ENCODE measurements at regions not wholly inside any gene's neighbourhood (a gene's known extent, or its start where the extent isn't known, plus 50 kb on each side); places are given as distances from the start of the nearest gene placed in this dataset.

- TF ChIP-seq CTCF (IDR thresholded peaks at IDR 0.05; ENCODE audit: low read length) (no peak), EZH2 (IDR thresholded peaks at IDR 0.05; ENCODE audit: borderline replicate concordance, low read length) (no peak)
These were observed 372.3 kb downstream of the TTLL7 start for GRCh38 chr1:83626603-83627002.
